ENCODE measurements at regions not wholly inside any gene's neighbourhood (a gene's known extent, or its start where the extent isn't known, plus 50 kb on each side); places are given as distances from the start of the nearest gene placed in this dataset.

DNA sequence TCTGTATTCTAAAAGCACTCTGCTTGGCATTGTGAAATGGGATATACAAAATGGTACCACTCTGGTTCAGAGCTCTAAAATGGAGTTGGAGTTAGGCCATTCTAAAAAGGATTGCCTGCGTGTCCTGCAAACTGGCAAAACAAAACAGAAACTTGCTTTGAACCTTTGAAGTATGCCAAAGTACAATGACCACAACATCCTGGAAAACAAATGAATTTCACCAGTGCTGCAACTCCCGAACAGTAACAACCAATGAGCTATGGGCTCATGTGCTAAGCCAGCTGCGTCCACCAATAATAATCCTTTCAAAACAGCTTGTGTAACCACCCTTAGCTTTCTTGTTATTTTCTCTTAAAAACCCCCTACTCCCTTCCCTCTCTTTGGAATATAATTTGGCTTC is 88.4 kb upstream of the CXCL14 start:
- Histone ChIP-seq H3K36me3 (ENCODE audit: insufficient read depth, insufficient read length, low read length) (no peaks in the 10 kb centered on the region), H3K9me3 (ENCODE audit: insufficient read depth, low read length) (no peaks in the 10 kb centered on the region), H3K27me3 (ENCODE audit: insufficient read depth, insufficient read length) (no peaks in the 10 kb centered on the region), H3K4me1 (ENCODE audit: insufficient read depth, insufficient read length) (no peaks in the 10 kb centered on the region), H3K9ac (ENCODE audit: insufficient read length, low read depth) (no peak overlapping the region), H3K4me3 (ENCODE audit: insufficient read length, low read depth) (no peak overlapping the region)
- TF ChIP-seq YY1 (IDR thresholded peaks at IDR 0.05; ENCODE audit: insufficient read depth, insufficient read length): no peak
- TF ChIP-seq ZNF274 (IDR thresholded peaks at IDR 0.05; ENCODE audit: low read depth, low read length): no peak
- no peak for TF ChIP-seq SUZ12 (IDR thresholded peaks at IDR 0.05; ENCODE audit: extremely low read depth, insufficient read depth, insufficient read length)
- DNase-seq (ENCODE audit: low read depth, low spot score): no peak

DNA sequence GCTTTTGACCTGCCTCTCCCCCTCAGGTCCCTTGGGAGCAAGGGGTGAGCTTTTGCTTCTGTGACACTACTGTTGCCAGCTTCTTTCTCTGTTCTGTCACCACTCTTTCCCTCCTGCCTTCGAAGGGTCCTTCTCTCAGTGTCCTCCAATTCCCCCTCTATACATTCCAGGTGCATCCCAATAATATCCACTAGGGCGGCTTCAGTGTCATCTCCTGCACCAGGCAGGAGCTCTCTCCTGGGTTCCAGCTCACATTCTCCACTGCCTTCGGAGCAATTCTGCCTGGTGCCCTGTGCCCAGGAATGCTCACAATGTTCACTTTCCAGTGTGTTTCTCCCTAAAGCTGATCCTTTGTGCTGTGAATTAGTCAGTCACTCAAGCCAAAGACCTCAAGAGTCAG is 83.9 kb upstream of the CXCL14 start:
- Histone ChIP-seq H3K4me1 (ENCODE audit: insufficient read depth, insufficient read length) (no peaks in the 10 kb centered on the region), H3K9ac (ENCODE audit: insufficient read length, low read depth) (no peak overlapping the region), H3K9me3 (ENCODE audit: insufficient read depth, low read length) (peaks cover 15% of the 10 kb centered on the region; the same call in 1 of the 2 replicates), H3K27me3 (ENCODE audit: insufficient read depth, insufficient read length) (no peaks in the 10 kb centered on the region), H3K36me3 (ENCODE audit: insufficient read depth, insufficient read length, low read length) (no peaks in the 10 kb centered on the region), H3K4me3 (ENCODE audit: insufficient read length, low read depth) (no peak overlapping the region)
- TF ChIP-seq ZNF274 (IDR thresholded peaks at IDR 0.05; ENCODE audit: low read depth, low read length): no peak
- no peak for TF ChIP-seq YY1 (IDR thresholded peaks at IDR 0.05; ENCODE audit: insufficient read depth, insufficient read length)
- no peak for TF ChIP-seq SUZ12 (IDR thresholded peaks at IDR 0.05; ENCODE audit: extremely low read depth, insufficient read depth, insufficient read length)
- DNase-seq (ENCODE audit: low read depth, low spot score): no peak

DNA sequence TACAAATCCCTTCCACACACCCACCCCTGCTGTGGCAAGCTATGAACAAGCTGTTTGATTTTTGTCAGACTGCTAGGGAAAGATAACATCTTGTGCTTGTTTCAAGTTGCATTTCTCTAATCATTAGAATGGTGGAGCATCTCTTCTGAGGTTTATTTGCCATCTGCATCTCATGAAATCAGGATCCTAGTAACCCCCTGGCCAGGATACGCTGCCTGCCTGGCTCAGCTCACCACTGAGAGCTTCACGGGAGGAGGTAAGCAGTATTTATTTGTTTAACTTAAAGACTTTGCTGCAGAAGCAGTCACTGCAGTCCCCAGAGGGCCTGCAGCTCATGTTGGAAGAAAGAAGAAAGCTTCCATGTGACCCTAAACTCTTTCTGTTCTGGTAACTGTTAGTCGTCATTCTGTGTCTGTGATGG is 83.3 kb upstream of the CXCL14 start:
- TF ChIP-seq ZNF274 (IDR thresholded peaks at IDR 0.05; ENCODE audit: low read depth, low read length) (no peak), YY1 (IDR thresholded peaks at IDR 0.05; ENCODE audit: insufficient read depth, insufficient read length) (no peak), SUZ12 (IDR thresholded peaks at IDR 0.05; ENCODE audit: extremely low read depth, insufficient read depth, insufficient read length) (no peak)
- H3K4me1 ChIP-seq (ENCODE audit: insufficient read depth, insufficient read length): no peaks in the 10 kb centered on the region
- no peaks in the 10 kb centered on the region for H3K27me3 ChIP-seq (ENCODE audit: insufficient read depth, insufficient read length)
- H3K9ac ChIP-seq (ENCODE audit: insufficient read length, low read depth): no peak overlapping the region
- H3K4me3 ChIP-seq (ENCODE audit: insufficient read length, low read depth): no peak overlapping the region
- no peaks in the 10 kb centered on the region for H3K36me3 ChIP-seq (ENCODE audit: insufficient read depth, insufficient read length, low read length)
- H3K9me3 ChIP-seq (ENCODE audit: insufficient read depth, low read length): peaks cover 15% of the 10 kb centered on the region; the same call in 1 of the 2 replicates
- DNase-seq (ENCODE audit: low read depth, low spot score): no peak

DNA sequence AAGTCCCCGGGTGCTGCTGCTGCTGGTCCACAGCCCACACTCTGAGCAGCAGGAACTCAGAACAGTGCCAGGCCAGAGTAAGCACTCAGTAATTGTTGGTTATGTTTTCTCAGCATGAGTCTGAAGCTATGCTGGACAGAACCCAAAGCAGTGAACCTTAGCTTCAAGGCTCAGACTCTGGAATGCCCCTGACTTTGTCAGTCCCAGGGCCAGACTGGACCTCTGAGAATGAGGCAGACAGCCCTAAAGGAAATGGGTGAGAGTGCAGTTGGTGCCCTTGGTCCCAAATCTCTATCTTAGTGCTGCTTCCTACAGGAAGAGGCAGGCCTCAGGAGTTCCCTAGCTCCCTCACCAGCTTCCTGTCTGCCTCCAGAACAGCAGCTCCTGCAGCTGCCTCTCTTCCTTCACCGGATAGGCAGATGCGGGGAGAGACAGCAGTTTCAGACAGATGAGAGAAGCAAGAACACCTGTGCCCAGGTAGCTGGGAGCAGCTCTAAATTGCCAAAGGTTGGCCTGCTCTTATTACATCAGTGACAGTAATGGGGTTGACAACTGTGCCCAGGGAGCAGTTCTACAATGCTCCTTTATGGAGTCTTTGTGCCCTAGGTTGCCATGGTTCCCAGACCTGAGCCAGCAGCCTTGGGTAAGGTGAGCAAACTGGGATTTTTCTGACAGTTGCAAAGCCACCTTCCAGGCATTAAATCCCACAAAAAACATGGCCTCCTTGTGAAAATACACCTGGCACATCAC is 82.2 kb upstream of the CXCL14 start:
- Histone ChIP-seq H3K9ac (ENCODE audit: insufficient read length, low read depth) (no peak overlapping the region), H3K4me1 (ENCODE audit: insufficient read depth, insufficient read length) (no peaks in the 10 kb centered on the region), H3K27me3 (ENCODE audit: insufficient read depth, insufficient read length) (no peaks in the 10 kb centered on the region), H3K36me3 (ENCODE audit: insufficient read depth, insufficient read length, low read length) (no peaks in the 10 kb centered on the region), H3K9me3 (ENCODE audit: insufficient read depth, low read length) (peaks cover 15% of the 10 kb centered on the region; the same call in 1 of the 2 replicates), H3K4me3 (ENCODE audit: insufficient read length, low read depth) (no peak overlapping the region)
- no peak for TF ChIP-seq ZNF274 (IDR thresholded peaks at IDR 0.05; ENCODE audit: low read depth, low read length)
- no peak for TF ChIP-seq YY1 (IDR thresholded peaks at IDR 0.05; ENCODE audit: insufficient read depth, insufficient read length)
- TF ChIP-seq SUZ12 (IDR thresholded peaks at IDR 0.05; ENCODE audit: extremely low read depth, insufficient read depth, insufficient read length): no peak
- DNase-seq (ENCODE audit: low read depth, low spot score): no peak

DNA sequence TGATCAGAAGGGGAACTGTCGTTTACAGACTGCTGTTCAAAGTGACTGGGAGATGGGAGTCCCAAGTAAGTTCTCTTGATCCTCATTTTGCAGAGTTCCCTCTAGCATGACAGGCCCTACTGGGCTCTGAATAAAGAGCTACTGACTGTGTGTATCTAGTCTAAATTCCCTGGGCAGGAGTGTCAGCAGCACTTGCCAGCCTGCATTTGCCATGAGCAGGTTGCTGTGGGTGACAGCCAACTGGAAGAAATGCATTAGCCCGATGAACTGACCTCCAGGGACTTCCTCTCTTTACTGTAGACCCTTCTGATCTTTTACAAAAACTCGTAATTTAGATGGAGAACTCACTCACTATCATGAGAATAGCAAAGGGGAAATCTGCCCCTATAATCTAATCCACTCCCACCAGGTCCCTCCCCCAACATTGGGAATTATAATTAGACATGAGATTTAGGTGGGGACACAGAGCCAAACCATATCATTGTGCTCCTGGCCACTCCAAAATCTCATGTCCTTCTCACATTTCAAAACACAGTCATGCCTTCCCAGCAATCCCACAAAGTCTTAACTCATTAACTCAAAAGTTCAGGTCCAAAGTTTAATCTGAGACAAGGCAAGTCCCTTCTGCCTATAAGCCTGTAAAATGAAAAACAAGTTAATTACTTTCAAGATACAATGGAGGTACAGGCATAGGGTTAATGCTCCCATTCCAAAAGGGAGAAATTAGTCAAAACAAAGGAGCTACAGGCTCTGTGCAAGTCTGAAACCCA is 78.9 kb upstream of the CXCL14 start:
- Histone ChIP-seq H3K4me3 (ENCODE audit: insufficient read length, low read depth) (no peak overlapping the region), H3K4me1 (ENCODE audit: insufficient read depth, insufficient read length) (no peaks in the 10 kb centered on the region), H3K9ac (ENCODE audit: insufficient read length, low read depth) (no peak overlapping the region), H3K27me3 (ENCODE audit: insufficient read depth, insufficient read length) (no peaks in the 10 kb centered on the region), H3K36me3 (ENCODE audit: insufficient read depth, insufficient read length, low read length) (no peaks in the 10 kb centered on the region), H3K9me3 (ENCODE audit: insufficient read depth, low read length) (peaks cover 20% of the 10 kb centered on the region; the same call in 1 of the 2 replicates)
- DNase-seq (ENCODE audit: low read depth, low spot score): no peak
- TF ChIP-seq ZNF274 (IDR thresholded peaks at IDR 0.05; ENCODE audit: low read depth, low read length): no peak
- no peak for TF ChIP-seq SUZ12 (IDR thresholded peaks at IDR 0.05; ENCODE audit: extremely low read depth, insufficient read depth, insufficient read length)

DNA sequence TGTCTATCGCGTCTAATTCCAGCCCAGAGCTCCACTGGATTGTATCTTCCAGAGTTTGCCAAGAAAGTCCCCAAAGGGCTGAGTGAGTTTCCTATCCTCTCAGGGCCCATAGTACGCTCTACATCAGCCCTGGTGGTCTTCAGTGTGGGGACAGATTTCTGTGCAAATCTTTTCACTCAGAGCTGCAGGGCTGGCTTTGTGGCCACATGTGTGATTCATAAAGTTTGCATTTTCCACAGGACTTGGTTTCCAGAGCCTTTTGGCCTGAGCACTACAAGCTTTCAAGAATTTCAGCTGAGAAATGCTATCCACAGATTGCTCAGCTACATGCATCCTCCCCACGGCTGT is 76.7 kb upstream of the CXCL14 start:
- DNase-seq (ENCODE audit: low read depth, low spot score): no peak
- Histone ChIP-seq H3K9me3 (ENCODE audit: insufficient read depth, low read length) (peaks cover 20% of the 10 kb centered on the region; the same call in 1 of the 2 replicates), H3K9ac (ENCODE audit: insufficient read length, low read depth) (no peak overlapping the region), H3K4me3 (ENCODE audit: insufficient read length, low read depth) (no peak overlapping the region), H3K4me1 (ENCODE audit: insufficient read depth, insufficient read length) (no peaks in the 10 kb centered on the region), H3K27me3 (ENCODE audit: insufficient read depth, insufficient read length) (no peaks in the 10 kb centered on the region), H3K36me3 (ENCODE audit: insufficient read depth, insufficient read length, low read length) (no peaks in the 10 kb centered on the region)
- TF ChIP-seq SUZ12 (IDR thresholded peaks at IDR 0.05; ENCODE audit: extremely low read depth, insufficient read depth, insufficient read length) (no peak), ZNF274 (IDR thresholded peaks at IDR 0.05; ENCODE audit: low read depth, low read length) (no peak), YY1 (IDR thresholded peaks at IDR 0.05; ENCODE audit: insufficient read depth, insufficient read length) (no peak)

DNA sequence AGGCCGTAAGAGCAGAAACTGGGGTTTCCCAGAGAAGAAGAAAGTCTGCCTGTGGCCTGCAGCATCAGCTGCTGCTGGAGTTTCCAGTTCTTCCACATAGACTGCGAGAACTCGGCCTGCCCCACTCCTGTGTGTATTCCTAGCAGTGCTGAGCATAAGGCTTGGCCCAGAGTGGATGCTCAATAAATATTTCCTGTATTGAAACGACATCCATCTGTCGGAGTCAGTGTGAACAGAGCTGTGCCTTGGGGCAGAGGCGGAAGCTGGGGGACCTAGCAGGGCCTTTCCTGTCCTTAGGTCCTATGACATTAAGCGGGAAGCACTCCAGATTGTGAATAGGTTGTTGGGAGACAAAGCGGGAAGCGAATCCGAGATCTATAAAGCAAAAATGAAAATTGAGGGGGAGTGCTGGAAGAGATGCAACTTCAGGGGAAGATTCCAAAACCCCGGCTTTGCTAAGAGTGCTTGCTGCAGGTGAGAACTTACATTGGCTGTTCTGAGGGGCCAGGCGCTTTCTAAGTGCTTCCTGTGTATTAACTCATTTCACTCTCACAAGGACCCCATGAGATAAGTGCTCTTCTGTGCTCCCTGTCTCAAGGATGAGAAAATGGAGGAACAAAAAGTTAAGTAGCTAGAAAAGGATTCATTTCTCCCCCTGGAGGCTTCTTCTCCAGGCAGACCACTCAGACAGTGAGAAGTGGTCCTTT is 76.1 kb upstream of the CXCL14 start:
- H3K9ac ChIP-seq (ENCODE audit: insufficient read length, low read depth): no peak overlapping the region
- TF ChIP-seq ZNF274 (IDR thresholded peaks at IDR 0.05; ENCODE audit: low read depth, low read length) (no peak), YY1 (IDR thresholded peaks at IDR 0.05; ENCODE audit: insufficient read depth, insufficient read length) (no peak)
- no peaks in the 10 kb centered on the region for H3K4me1 ChIP-seq (ENCODE audit: insufficient read depth, insufficient read length)
- H3K9me3 ChIP-seq (ENCODE audit: insufficient read depth, low read length): peaks cover 20% of the 10 kb centered on the region; the same call in 1 of the 2 replicates
- H3K27me3 ChIP-seq (ENCODE audit: insufficient read depth, insufficient read length): no peaks in the 10 kb centered on the region
- no peaks in the 10 kb centered on the region for H3K36me3 ChIP-seq (ENCODE audit: insufficient read depth, insufficient read length, low read length)
- DNase-seq (ENCODE audit: low read depth, low spot score): no peak
- no peak overlapping the region for H3K4me3 ChIP-seq (ENCODE audit: insufficient read length, low read depth)

Measured in NT2/D1 (cell line).